ENCODE measurements at regions not wholly inside any gene's neighbourhood (a gene's known extent, or its start where the extent isn't known, plus 50 kb on each side); places are given as distances from the start of the nearest gene placed in this dataset.
A peak's percentile ranks its signal among the peaks of the same experiment; 100 is the strongest.

DNA sequence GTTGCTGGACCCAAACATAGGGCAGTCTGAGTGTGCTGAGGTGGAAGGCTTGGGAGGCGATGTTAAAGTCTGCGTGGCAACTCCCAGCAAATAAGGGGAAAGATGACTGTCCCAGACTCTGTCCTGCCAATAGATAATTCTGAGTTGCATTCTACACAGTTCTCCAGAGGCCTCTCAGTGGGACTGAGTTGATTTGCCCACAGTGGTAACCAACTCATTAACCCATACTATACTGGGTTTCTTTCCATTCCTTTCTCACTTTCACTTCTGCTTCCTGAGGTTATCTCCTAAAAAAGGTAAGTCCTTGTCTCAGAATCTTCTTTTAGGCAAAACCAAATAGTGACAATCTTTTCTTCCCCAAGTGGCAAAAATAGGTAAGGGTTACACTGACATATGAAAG, 549.9 kb upstream of the DPPA4 start:
- H3F3A ChIP-seq (ENCODE audit: low read length, unreplicated experiment), result no peaks in the 10 kb centered on the region
- no peak overlapping the region for H3K27ac ChIP-seq (ENCODE audit: low read length)
- H3K36me3 ChIP-seq (ENCODE audit: low read depth, low read length), result no peaks in the 10 kb centered on the region
- no peaks in the 10 kb centered on the region for H3K79me2 ChIP-seq (ENCODE audit: low read length)
- DNase-seq (no peak), ATAC-seq (no peak)
- H3K4me3 ChIP-seq (ENCODE audit: low read length), result no peak overlapping the region
- TF ChIP-seq, protein P1, sequence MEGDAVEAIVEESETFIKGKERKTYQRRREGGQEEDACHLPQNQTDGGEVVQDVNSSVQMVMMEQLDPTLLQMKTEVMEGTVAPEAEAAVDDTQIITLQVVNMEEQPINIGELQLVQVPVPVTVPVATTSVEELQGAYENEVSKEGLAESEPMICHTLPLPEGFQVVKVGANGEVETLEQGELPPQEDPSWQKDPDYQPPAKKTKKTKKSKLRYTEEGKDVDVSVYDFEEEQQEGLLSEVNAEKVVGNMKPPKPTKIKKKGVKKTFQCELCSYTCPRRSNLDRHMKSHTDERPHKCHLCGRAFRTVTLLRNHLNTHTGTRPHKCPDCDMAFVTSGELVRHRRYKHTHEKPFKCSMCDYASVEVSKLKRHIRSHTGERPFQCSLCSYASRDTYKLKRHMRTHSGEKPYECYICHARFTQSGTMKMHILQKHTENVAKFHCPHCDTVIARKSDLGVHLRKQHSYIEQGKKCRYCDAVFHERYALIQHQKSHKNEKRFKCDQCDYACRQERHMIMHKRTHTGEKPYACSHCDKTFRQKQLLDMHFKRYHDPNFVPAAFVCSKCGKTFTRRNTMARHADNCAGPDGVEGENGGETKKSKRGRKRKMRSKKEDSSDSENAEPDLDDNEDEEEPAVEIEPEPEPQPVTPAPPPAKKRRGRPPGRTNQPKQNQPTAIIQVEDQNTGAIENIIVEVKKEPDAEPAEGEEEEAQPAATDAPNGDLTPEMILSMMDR (conservative IDR thresholded peaks at IDR 0.05; ENCODE audit: low read depth, low read length), result no peak
- TF ChIP-seq EZH2 (IDR thresholded peaks at IDR 0.05; ENCODE audit: low read length, unreplicated experiment) (no peak), EZH2phosphoT487 (IDR thresholded peaks at IDR 0.05; ENCODE audit: borderline replicate concordance, low read length) (no peak)
- no TSS peak for BruUV-seq (replicated peaks)
- no peaks in the 10 kb centered on the region for H3K27me3 ChIP-seq (ENCODE audit: low read length)
- H3K9ac ChIP-seq (ENCODE audit: low read length), result no peak overlapping the region
- H2AFZ ChIP-seq (ENCODE audit: low read length), result no peak overlapping the region
- POLR2A ChIA-PET (ENCODE audit: unreplicated experiment), result no interaction called here
- no peaks in the 10 kb centered on the region for H3K9me3 ChIP-seq (ENCODE audit: low read length)
- intact Hi-C loops (cut with micrococcal nuclease), result no loop called here
- H3K4me2 ChIP-seq (ENCODE audit: low read length), result no peak overlapping the region
- CTCF ChIA-PET, result no interaction called here
- no peaks in the 10 kb centered on the region for H3K9me2 ChIP-seq (replicated peaks; ENCODE audit: low read length)
- H4K20me1 ChIP-seq (ENCODE audit: low read length), result no peaks in the 10 kb centered on the region
- H3K4me1 ChIP-seq (ENCODE audit: insufficient read depth, low read length), result no peaks in the 10 kb centered on the region

DNA sequence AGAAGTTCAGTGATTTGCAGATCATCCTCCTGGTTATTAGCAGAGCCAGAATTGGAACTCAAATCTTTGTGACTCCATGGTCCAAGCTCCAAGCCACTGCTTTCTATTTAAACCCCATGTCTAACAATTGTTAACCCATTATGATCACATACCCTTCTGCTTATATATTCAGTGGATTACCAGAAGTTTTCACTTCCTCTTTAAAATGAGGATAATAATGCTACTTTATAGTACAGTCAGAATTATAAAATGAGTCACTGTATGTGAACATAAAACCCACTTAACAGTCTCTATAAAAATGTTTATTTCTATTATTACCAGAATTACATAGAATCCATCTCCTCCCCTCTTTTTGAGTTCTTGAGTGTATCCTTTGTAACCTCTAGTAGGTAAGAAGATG, 550.7 kb upstream of the DPPA4 start:
- POLR2A ChIA-PET (ENCODE audit: unreplicated experiment), result no interaction called here
- Histone ChIP-seq H3K9ac (ENCODE audit: low read length) (no peak overlapping the region), H3K4me2 (ENCODE audit: low read length) (no peak overlapping the region), H3K27me3 (ENCODE audit: low read length) (no peaks in the 10 kb centered on the region), H3K4me3 (ENCODE audit: low read length) (no peak overlapping the region), H4K20me1 (ENCODE audit: low read length) (no peaks in the 10 kb centered on the region), H3K4me1 (ENCODE audit: insufficient read depth, low read length) (no peaks in the 10 kb centered on the region), H3K27ac (ENCODE audit: low read length) (no peak overlapping the region), H3F3A (ENCODE audit: low read length, unreplicated experiment) (no peaks in the 10 kb centered on the region), H2AFZ (ENCODE audit: low read length) (no peak overlapping the region), H3K36me3 (ENCODE audit: low read depth, low read length) (no peaks in the 10 kb centered on the region), H3K9me3 (ENCODE audit: low read length) (no peaks in the 10 kb centered on the region), H3K79me2 (ENCODE audit: low read length) (no peaks in the 10 kb centered on the region), H3K9me2 (replicated peaks; ENCODE audit: low read length) (no peaks in the 10 kb centered on the region)
- CTCF ChIA-PET, result no interaction called here
- ATAC-seq, result peak; percentile 70
- TF ChIP-seq EZH2phosphoT487 (IDR thresholded peaks at IDR 0.05; ENCODE audit: borderline replicate concordance, low read length), result no peak
- intact Hi-C loops (cut with micrococcal nuclease), result no loop called here
- DNase-seq, result no peak
- BruUV-seq (replicated peaks), result no TSS peak

DNA sequence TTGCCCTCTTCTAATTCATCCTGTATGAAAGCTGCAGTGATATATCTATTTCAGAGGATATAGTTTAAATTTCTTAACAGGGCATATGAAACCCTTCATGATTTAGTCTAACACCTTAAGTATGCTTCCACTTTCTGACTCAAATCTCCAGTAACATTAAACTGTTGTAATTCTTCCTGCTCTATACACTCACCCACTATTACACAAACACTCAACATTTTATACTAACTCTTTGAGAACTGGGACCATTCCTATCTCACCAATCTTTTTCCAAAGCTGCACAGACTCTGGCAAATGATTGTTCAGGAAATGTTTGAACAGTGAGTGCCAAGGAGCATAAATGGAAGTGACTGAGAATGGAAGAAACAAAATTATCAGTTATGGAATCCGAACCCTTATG, 560.4 kb upstream of the DPPA4 start:
- H3F3A ChIP-seq (ENCODE audit: low read length, unreplicated experiment), result no peaks in the 10 kb centered on the region
- BruUV-seq (replicated peaks), result no TSS peak
- POLR2A ChIA-PET (ENCODE audit: unreplicated experiment), result no interaction called here

More for the DNA sequence above, 560.4 kb upstream of the DPPA4 start:
- Histone ChIP-seq H3K9me2 (replicated peaks; ENCODE audit: low read length) (no peaks in the 10 kb centered on the region; the same call in 1 of the 2 replicates), H3K36me3 (ENCODE audit: low read depth, low read length) (no peaks in the 10 kb centered on the region), H3K27ac (ENCODE audit: low read length) (no peak overlapping the region), H3K27me3 (ENCODE audit: low read length) (no peaks in the 10 kb centered on the region), H3K9me3 (ENCODE audit: low read length) (no peaks in the 10 kb centered on the region), H4K20me1 (ENCODE audit: low read length) (no peaks in the 10 kb centered on the region), H3K4me1 (ENCODE audit: insufficient read depth, low read length) (peaks cover 8% of the 10 kb centered on the region), H3K9ac (ENCODE audit: low read length) (no peak overlapping the region), H3K4me3 (ENCODE audit: low read length) (no peak overlapping the region), H3K79me2 (ENCODE audit: low read length) (no peaks in the 10 kb centered on the region), H3K4me2 (ENCODE audit: low read length) (no peak overlapping the region), H2AFZ (ENCODE audit: low read length) (no peak overlapping the region)
- TF ChIP-seq, protein P1 (conservative IDR thresholded peaks at IDR 0.05; ENCODE audit: low read depth, low read length), result no peak
- no peak for TF ChIP-seq EZH2 (IDR thresholded peaks at IDR 0.05; ENCODE audit: low read length, unreplicated experiment)
- DNase-seq, result no peak
- intact Hi-C loops (cut with micrococcal nuclease), result no loop called here
- CTCF ChIA-PET, result no interaction called here
- no peak for ATAC-seq

Data from PC-3 (cell line).